HG02852 (cell line): ENCODE measurements at regions not wholly inside any gene's neighbourhood (a gene's known extent, or its start where the extent isn't known, plus 50 kb on each side); places are given as distances from the start of the nearest gene placed in this dataset.
A peak's percentile ranks its signal among the peaks of the same experiment; 100 is the strongest.

Experiments used
- ATAC-seq: cut with Tn5 transposase; IDR thresholded peaks from one replicate; pipeline ENCODE4 v1.9.1; 2021; ENCODE audit warnings: mild to moderate bottlenecking, moderate library complexity; ENCODE audit not compliant: unreplicated experiment

- ATAC-seq, result no peak
These were observed 162.5 kb downstream of the GASK1B start for GRCh38 chr4:158010361-158010760.

DNA sequence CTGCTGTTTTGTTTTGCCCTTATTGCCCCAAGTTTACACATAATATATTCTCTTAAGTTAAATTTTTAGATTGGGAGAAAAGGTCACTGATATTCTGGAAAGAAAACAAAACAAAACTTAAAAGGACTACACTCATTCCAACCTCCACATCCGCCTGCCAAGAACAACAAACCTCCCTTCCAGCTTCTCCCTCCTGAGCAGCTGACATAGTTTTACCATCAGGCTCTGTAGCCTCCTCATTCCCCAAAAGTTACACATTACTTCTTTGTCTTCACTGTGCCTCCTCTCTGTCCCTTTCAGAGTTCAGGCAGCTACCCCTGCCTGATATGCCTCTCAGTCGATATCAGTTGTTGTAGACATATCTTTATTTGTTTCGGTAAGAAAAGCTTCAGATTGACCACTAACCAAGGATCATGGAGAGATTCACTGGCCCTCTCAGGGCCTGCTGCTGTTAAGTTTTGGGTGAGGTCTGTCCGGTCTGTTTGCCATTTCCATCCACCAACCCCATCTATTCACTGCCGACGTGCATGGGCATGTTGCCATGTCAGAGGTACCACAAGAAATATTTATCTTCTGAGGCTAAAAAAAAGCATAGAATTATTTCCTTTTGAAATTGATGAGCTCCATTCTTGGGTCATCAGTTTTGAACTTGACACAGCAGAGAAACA, 164.1 kb downstream of the GASK1B start:
- ATAC-seq, result no peak

DNA sequence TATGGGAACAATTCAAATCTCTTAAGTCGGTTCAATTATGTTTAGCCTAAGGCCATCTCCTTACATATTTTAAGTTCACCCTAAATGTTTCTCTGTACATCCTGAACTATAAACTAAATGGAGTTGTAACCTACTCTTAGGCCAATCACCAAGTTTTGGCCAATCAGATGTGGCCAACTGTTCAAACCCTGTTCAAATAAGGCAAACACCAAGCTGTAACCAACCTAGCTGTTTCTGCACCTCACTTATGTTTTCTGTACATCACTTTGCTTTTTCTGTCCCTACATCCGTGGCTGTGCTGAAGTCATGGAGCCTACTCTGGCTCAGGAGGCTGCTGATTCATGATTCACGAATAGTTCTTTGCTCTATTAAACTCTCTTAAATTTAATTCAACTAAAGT, 165.3 kb downstream of the GASK1B start:
- no peak for ATAC-seq

GRCh38 chr4:158006990-158007389, 165.8 kb downstream of the GASK1B start:
- ATAC-seq, result no peak

GRCh38 chr4:158005021-158005420, 167.8 kb downstream of the GASK1B start:
- ATAC-seq, result no peak

DNA sequence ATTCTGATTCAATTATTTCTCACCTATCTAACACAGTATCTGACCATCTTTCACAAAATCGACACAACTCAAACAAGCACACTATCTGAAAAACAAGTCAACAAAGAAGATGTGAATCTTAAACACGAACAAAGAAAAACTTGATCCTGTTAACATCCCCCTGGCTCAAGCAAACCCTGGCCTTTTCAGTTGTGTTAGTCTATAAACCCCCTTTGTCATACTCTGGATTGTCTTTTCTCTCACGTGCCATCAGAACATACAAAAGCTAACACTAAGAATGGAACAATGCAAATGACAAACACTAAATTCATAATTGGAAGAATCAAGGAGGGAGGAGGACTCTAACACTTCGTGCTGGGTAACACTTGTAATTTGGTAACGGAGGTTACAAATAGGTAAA, 168.7 kb downstream of the GASK1B start:
- ATAC-seq, result no peak

DNA sequence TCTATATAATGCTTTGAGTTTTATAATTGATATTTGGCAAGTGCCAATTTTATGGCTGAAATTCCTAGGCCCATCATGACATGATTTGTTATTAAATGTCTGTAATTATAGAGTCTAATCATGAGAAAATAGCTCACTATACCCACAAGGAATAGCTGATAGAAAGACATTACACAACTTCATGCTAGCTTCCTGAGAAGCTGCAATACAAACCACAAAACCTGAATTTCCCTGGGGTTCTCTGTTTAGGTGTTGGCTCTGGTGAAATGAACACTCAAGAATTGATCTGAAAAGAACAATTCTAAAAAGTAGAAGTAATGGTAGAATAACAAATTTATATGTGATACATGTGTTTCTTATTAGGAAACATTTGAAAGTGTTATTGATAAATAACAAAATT, 169.6 kb downstream of the GASK1B start:
- ATAC-seq, result no peak

- ATAC-seq, result no peak
These were observed 170.7 kb downstream of the GASK1B start for GRCh38 chr4:158002173-158002572.

GRCh38 chr4:158001756-158002155, 171.1 kb downstream of the GASK1B start:
- ATAC-seq, result no peak

DNA sequence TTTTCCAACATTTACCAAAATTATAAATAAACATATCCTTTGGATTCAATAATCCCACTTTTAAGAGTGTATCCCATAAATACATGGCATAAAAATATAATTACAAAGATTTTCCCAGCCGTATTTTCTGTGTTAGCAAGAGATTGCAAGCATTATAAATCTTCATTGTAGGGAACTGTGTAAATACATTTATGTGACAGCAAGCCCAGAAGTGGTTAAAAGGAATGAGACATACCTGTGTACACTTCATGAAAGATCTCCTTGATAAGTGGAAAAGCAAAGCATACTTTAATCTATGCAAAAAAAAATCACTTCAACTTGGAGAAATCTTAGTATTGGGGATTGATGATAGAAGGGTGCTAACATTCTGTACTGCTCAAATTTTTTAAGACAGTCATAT, 173.1 kb downstream of the GASK1B start:
- no peak for ATAC-seq

- no peak for ATAC-seq
These were observed 175.5 kb downstream of the GASK1B start for GRCh38 chr4:157997296-157997695.

- no peak for ATAC-seq
These were observed 176.5 kb downstream of the GASK1B start for GRCh38 chr4:157996061-157997028.

- no peak for ATAC-seq
These were observed 178.0 kb downstream of the GASK1B start for GRCh38 chr4:157994863-157995262.

DNA sequence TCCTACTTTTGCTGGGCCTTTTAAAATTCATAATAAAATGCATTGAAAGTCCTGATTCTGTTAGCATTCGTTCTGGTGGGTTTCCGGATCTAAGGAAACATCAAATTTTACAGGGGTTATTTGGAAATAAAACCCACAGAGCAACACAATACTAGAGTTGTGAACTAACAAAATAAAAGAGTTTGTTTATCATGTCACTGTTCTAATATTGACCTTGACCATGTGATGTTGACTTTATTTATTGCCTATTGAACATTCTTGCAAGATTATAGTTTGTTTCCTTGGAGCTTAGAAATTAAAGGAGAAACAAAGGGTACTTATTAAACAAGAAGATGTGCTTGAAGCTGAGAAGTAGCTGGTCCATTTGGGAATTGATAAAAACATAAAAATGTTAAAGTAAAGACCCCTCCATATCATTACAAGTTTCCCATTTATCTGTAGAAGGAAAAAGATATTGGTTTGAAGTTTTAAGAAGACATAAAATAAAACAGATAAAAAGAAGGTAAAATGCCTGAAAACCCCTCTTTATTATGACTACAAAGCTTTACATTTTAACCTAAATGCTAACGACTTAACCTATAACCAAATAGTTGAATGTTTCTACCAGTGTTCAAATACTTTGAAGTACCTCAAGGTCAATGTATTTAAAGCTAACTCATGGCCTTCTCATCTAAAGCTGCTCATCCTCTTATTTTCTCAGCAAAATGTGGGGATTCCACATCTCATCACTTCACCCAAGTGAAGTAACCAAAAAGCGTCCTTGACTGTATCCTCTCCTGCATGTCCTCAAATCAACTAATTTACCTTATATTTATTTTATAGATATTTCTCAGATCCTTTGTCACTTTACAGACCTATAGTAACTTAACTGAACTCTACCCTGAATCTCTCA, 179.6 kb downstream of the GASK1B start:
- no peak for ATAC-seq

- ATAC-seq, result no peak
These were observed 180.7 kb downstream of the GASK1B start for GRCh38 chr4:157992038-157992705.

DNA sequence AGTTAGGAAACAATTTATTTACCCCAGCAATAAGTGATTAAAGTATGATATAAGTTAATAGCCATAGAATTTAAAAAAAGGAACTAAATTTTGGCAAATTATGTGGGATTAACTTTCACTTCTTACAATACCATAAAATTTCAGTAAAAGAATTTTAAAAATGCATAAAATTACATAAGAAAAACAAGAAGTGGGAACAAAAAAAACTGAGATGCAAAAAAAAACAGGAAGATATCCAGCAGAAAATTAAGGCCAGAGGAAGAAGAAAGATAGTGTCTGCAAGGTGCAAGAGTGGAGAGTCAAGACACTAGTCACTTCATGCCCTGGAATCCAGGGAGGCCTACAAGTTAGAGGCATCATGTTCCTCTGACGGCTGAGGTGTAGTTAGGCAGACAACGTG, 184.2 kb downstream of the GASK1B start:
- no peak for ATAC-seq

DNA sequence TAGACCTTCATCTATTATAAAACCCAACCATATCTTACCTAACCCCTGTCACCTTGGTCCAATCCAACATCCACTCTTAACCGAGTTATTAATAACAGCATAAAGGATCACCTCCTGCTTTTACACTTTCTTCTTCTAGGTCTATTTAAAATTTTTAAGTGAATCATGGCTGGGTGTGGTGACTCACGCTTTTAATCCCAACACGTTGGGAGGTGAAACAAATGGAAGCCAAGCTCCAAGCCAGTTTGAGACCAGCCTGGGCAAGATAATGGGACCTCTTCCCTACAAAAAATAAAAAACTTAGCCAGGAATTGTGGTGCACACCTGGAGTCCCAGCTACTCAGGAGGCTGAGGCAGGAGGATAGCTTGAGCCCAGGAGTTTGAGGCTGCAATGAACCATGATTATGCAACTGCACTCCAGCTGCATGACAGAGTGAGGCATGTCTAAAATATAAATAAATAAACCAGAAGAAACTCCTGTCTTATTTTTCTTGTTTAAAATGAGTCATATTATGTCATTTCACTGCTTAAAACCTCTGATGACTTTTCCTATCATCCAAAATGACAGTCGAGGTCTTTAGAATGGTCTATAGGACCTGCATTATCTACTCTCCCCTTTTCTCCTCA, 188.4 kb downstream of the GASK1B start:
- no peak for ATAC-seq

DNA sequence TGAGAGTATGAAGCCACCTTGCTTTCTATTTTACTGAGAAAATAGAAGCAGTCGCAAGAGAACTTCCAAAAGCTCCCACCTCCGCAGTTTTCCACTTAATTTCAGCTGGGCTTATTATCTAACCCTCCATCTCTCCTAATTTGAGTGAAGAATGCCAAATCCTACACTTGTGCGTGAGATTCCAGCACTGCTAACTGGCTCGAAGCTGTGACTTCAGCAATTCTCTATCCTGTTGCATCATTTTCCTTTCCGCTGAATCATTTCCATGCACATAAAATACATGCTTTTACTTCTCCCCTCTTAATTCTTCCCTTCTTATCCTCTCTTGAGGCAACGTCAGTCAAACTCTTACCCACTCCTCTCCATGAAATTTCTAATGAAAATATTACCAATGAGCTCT, 189.5 kb downstream of the GASK1B start:
- no peak for ATAC-seq

DNA sequence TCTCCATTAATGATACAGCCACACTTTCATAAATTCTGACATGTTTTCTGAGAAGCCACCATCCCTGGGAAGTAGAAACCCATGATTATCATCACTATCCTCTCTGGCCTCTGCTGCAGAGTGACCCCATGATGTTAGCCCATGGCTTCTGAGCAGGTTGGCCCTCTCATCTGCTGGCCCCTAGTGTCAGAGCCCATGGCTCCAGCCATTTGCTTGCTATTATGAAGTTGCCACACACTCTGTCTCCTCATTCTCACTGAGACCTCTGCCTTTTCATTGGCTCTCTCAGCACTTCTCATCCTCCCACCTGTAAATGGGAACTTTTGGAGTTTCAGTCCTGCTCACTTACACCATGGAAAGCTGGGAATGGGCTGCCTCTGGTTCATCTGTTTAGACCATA, 192.7 kb downstream of the GASK1B start:
- ATAC-seq, result no peak

DNA sequence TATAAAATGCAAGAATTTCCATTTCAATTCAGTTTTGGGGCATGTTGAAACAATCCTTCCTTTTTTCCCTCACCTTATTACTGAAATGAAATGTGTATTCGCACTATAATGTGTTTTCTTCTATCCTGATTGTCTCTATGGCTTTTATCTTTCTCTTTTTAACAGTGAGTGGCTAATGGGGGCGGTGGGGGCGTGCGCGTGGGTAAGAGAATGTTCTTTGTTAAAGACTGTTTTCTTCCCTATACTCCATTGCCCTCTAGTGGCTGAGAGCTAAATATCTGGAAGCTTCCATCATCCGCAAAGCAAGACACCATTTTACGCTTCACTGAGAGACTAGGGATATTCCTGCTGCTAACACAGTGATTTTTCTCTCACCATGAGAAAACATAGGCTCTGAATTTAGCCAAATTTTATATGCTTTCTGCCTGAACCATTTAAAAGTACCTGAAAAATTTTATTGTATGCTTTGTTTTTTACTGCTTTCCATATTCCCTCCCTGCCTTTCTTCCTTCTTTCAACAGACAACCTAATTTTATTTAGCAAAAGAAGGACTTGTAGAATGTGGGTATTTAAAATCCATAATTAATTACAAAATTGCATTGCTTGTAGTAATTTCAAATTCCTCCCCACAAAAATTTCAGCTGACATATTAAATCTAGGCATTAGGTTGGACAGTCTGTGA, 194.0 kb downstream of the GASK1B start:
- ATAC-seq, result peak; percentile 92
